Ishikawa (cell line): ENCODE measurements at regions not wholly inside any gene's neighbourhood (a gene's known extent, or its start where the extent isn't known, plus 50 kb on each side); places are given as distances from the start of the nearest gene placed in this dataset.

Source experiments
- CEBPB ChIP-seq: IDR thresholded peaks from 2 replicates; pipeline ENCODE4 v1.6.1; 2012
- EP300 ChIP-seq: IDR thresholded peaks from 2 replicates; pipeline ENCODE4 v1.6.1; 2012; ENCODE audit warnings: borderline replicate concordance
- FOXM1 ChIP-seq: IDR thresholded peaks from 2 replicates; pipeline ENCODE4 v1.6.1; 2012; ENCODE audit warnings: low read depth, borderline replicate concordance
- NFIC ChIP-seq: IDR thresholded peaks from 2 replicates; pipeline ENCODE4 v1.6.1; 2012
- RAD21 ChIP-seq: IDR thresholded peaks from 2 replicates; pipeline ENCODE4 v1.6.1; 2012; ENCODE audit warnings: low read depth
- TAF1 ChIP-seq: IDR thresholded peaks from 2 replicates; pipeline ENCODE4 v1.6.1; 2012; ENCODE audit warnings: low read depth, mild to moderate bottlenecking
- TCF12 ChIP-seq: IDR thresholded peaks from 2 replicates; pipeline ENCODE4 v1.6.1; 2012; ENCODE audit warnings: low read depth
- TEAD4 ChIP-seq: IDR thresholded peaks from 2 replicates; pipeline ENCODE4 v1.6.1; 2012
- YY1 ChIP-seq: IDR thresholded peaks from 2 replicates; pipeline ENCODE4 v1.6.1; 2012; ENCODE audit warnings: low read depth
- ZBTB7A ChIP-seq: IDR thresholded peaks from 2 replicates; pipeline ENCODE4 v1.6.1; 2012; ENCODE audit warnings: low read depth
- TF ChIP-seq, protein P1 (sequence below): IDR thresholded peaks from 2 replicates; pipeline ENCODE4 v1.6.1; 2012; ENCODE audit warnings: low read depth, mild to moderate bottlenecking
- TF ChIP-seq, protein P2 (sequence below): IDR thresholded peaks from 2 replicates; pipeline ENCODE4 v1.6.1; 2012

DNA sequence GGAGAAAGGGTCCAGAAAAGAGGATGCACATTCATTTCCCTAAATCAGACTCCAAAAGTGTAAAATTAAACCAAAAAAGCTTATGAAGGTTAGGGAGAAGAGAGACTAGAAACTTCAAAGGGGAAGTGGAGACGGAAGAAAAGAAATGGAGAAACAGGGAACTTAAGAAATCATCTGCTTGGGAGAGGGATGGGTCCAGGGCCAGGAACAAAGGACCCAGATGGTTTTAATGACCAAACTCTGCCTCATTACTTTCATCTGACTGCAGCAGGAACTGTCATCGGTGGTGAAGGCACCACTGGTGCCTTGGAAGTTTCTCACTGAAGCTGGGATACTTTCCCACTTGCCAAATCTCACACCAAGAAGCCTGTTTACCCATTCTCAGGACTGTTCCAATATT, 70.5 kb upstream of the SLC4A7 start:
- TF ChIP-seq EP300 (no peak), TAF1 (no peak), YY1 (no peak), FOXM1 (no peak), NFIC (no peak), TCF12 (no peak), TEAD4 (no peak), CEBPB (no peak), RAD21 (no peak), ZBTB7A (no peak)
- TF ChIP-seq, protein P1, sequence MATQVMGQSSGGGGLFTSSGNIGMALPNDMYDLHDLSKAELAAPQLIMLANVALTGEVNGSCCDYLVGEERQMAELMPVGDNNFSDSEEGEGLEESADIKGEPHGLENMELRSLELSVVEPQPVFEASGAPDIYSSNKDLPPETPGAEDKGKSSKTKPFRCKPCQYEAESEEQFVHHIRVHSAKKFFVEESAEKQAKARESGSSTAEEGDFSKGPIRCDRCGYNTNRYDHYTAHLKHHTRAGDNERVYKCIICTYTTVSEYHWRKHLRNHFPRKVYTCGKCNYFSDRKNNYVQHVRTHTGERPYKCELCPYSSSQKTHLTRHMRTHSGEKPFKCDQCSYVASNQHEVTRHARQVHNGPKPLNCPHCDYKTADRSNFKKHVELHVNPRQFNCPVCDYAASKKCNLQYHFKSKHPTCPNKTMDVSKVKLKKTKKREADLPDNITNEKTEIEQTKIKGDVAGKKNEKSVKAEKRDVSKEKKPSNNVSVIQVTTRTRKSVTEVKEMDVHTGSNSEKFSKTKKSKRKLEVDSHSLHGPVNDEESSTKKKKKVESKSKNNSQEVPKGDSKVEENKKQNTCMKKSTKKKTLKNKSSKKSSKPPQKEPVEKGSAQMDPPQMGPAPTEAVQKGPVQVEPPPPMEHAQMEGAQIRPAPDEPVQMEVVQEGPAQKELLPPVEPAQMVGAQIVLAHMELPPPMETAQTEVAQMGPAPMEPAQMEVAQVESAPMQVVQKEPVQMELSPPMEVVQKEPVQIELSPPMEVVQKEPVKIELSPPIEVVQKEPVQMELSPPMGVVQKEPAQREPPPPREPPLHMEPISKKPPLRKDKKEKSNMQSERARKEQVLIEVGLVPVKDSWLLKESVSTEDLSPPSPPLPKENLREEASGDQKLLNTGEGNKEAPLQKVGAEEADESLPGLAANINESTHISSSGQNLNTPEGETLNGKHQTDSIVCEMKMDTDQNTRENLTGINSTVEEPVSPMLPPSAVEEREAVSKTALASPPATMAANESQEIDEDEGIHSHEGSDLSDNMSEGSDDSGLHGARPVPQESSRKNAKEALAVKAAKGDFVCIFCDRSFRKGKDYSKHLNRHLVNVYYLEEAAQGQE, result no peak
- TF ChIP-seq, protein P2, sequence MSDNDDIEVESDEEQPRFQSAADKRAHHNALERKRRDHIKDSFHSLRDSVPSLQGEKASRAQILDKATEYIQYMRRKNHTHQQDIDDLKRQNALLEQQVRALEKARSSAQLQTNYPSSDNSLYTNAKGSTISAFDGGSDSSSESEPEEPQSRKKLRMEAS, result no peak
